Erythroblast (primary cell): ENCODE measurements at regions not wholly inside any gene's neighbourhood (a gene's known extent, or its start where the extent isn't known, plus 50 kb on each side); places are given as distances from the start of the nearest gene placed in this dataset.
A peak's percentile ranks its signal among the peaks of the same experiment; 100 is the strongest.

Experiments
- DNase-seq, 2 experiments: peaks; one replicate each; lab custom pipeline; 2025; lab: John Stamatoyannopoulos, UW
- GATA1 ChIP-seq: IDR thresholded peaks from 2 replicates; pipeline ENCODE4 v1.6.1; 2011; ENCODE audit warnings: low read depth, mild to moderate bottlenecking, control low read depth, low read length, moderate library complexity
- POLR2A ChIP-seq: IDR thresholded peaks from 2 replicates; pipeline ENCODE4 v1.6.1; 2011; ENCODE audit warnings: mild to moderate bottlenecking, low read length

- TF ChIP-seq GATA1 (no peak), POLR2A (no peak)
- no peak for DNase-seq
Observed at GRCh38 chr1:229817936-229818335, 191.9 kb downstream of the URB2 start.

GRCh38 chr1:229819091-229819490 is 193.0 kb downstream of the URB2 start:
- no peak for TF ChIP-seq GATA1
- no peak for TF ChIP-seq POLR2A
- DNase-seq: no peak

DNA sequence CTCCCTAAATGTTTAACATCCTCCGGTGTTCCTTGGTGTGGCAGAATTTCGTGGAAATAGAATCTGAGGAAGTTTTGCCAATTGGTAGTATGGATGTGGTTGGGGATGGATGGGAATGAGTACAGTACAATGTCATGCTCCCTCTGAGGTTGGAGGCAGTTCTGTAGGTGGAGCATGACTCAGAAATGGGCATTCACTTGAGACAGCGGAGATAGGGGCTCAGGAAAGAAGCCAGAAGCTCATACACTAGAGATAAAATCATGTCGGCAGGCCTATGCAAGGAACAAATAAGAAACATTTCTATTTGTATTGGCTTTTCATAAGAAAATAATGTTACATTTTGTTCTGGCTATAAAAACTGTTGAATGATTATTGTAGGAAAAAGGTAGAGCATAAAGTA is 196.0 kb downstream of the URB2 start:
- no peak for TF ChIP-seq GATA1
- no peak for TF ChIP-seq POLR2A
- DNase-seq: no peak

GRCh38 chr1:229825042-229825441 is 199.0 kb downstream of the URB2 start:
- TF ChIP-seq GATA1 (no peak), POLR2A (no peak)
- DNase-seq: no peak

- no peak for DNase-seq
- no peak for TF ChIP-seq GATA1
- no peak for TF ChIP-seq POLR2A
Observed at GRCh38 chr1:229828461-229828860, 202.4 kb downstream of the URB2 start.

- DNase-seq: no peak
- TF ChIP-seq GATA1 (no peak), POLR2A (no peak)
Observed at GRCh38 chr1:229832695-229833094, 206.6 kb downstream of the URB2 start.

DNA sequence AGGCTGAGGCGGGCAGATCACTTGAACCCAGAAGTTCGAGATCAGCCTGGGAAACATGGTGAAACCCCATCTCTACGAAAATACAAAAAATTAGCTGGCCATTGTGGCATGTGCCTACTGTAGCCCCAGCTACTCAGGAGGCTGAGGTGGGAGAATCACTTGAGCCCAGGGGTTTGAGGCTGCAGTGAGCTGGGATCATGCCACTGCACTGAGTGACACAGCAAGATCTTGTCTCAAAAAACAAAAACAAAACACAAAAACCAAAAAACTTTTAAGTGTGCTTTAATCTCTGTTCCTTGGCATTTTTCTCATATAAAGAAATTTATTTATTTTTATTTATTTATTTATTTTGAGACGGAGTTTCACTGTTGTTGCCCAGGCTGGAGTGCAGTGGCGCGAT is 208.2 kb downstream of the URB2 start:
- no peak for DNase-seq

DNA sequence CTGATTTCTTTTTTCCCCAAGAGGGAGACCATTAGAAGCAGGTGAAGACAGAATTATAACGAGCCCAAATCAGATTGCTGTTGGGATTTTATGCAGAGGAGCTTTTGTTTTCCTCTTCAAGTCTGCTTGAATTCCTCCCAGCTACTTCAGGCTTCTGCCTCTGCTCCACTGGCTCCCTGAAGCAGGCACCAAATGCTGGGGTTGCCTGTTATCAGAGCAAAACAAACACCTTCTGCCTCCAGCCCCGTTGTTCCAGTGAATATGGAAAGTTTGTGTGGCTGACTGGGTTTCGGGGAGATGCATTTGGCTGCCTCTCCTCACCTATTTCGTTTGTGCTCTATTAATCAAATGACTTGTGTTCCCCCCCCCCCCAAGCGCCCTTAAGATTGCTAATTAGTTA is 209.2 kb downstream of the URB2 start:
- no peak for TF ChIP-seq POLR2A
- DNase-seq: no peak

More for the DNA sequence above, 208.2 kb downstream of the URB2 start:
- no peak for TF ChIP-seq POLR2A
- TF ChIP-seq GATA1: no peak

DNA sequence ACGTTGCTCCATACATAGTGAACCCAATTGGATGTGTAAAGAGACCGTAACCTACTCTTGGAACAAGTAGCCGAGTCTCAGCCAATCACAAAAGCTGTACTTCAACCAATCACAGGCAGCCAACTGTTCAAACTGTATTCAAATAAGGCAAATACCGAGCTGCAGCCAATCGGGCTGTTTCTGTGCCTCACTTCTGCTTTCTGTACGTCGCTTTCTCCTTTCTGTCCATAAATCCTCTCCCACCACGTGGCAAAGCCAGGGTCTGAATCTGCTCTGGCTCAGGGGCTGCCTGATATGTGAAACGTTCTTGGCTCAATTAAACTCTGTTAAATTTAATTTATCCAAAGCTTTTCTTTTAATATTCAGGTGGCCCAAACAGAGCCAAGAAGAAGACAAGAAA is 210.3 kb downstream of the URB2 start:
- no peak for TF ChIP-seq GATA1
- TF ChIP-seq POLR2A: no peak

DNA sequence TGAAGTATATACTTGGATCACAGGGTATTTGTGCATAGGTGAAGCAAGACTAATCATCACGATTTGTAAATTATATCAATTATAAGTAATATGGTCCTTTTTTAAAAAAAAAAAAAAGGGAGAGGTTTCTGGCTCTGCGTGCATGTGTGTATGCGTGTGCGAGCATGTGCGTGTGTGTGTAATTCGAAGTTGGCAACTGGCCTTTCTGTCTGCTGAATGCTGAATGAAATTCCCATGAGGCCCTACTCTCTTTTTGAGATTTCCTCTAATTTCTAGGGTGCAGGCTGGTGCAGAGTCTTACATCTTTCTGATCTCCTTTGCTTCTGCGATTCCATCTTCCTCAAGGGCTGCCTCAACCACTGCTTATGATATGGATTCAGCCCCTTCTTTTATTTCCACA is 212.2 kb downstream of the URB2 start:
- TF ChIP-seq POLR2A (no peak), GATA1 (no peak)
- DNase-seq: no peak

More for the DNA sequence above, 210.3 kb downstream of the URB2 start:
- DNase-seq: no peak

- no peak for DNase-seq
- TF ChIP-seq POLR2A: no peak
- no peak for TF ChIP-seq GATA1
Observed at GRCh38 chr1:229839800-229840199, 213.8 kb downstream of the URB2 start.

DNA sequence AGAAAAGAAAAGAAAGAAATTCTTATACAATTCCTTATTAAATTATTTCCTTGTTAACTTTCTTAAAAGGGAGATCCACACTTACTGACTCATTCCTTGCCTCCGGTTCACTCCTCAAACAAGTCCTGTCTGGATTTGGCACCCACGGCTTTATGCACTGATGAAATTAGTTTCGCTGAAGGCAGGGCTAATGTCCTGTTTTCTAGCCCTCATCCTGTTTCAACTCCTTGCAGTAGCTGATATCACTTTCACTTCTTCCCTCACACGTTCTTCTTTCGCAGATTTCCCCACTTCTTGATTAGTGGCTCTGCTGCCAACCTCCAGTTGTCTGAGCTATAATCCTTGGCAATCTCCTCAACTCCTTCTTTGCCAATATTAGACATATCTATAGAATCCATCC is 215.2 kb downstream of the URB2 start:
- TF ChIP-seq GATA1 (no peak), POLR2A (no peak)
- no peak for DNase-seq

GRCh38 chr1:229842302-229843255 is 216.5 kb downstream of the URB2 start:
- DNase-seq: no peak
- TF ChIP-seq GATA1: no peak
- no peak for TF ChIP-seq POLR2A

DNA sequence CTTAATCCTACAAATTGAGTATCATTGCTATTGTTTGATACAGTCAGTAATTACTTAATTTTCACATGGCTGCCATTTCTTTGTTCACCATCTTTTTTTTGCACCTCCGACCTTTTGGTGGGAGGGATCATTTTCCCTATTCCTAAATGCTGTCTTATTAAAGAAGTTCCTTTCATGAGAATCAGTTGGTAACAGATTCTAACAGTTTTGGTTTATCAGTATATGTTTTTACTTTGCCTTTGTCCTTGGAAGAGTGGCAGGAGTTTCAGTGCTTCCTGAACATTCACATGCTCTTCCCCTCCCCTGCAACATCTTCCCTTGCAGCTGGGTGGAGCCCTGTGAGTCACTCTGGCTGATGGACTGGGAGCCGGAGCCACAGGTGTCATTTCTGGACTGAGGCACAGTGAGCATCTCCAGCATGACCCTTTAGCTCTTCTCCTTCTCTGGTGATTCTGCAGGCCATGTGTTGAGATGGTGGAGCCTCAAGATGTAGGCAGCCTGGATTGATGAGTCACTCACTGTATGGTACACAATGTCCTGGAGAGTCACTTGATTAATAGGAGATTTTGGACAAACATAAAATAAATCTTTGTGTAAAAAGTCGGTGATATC is 217.7 kb downstream of the URB2 start:
- TF ChIP-seq GATA1 (no peak), POLR2A (no peak)
- peak in 1 of 2 experiments; percentile 16 for DNase-seq

DNA sequence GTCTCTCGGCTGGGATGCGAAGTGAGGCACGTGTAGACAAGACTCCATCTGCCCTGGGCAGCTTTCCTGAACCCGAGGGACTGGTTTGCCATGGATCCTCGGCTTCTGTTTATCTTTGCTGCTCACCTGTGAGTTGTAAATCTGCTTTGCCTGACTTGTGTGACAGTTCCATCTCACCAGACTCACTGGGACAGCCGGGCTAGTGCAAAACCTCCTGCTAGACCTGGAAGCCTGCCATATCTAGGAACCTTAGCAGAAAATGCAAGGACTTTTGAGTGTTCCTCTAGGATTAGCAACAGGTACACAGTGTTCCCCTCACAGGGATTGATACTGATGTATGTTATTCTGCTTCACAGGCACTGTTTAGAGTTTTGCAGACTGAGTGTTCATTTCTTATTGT is 218.6 kb downstream of the URB2 start:
- no peak for DNase-seq
- TF ChIP-seq POLR2A: no peak
- no peak for TF ChIP-seq GATA1
